GM18502 (cell line): ENCODE measurements at regions not wholly inside any gene's neighbourhood (a gene's known extent, or its start where the extent isn't known, plus 50 kb on each side); places are given as distances from the start of the nearest gene placed in this dataset.

Source experiments
- ATAC-seq: cut with Tn5 transposase; IDR thresholded peaks from one replicate; pipeline ENCODE4 v1.9.1; 2021; ENCODE audit warnings: mild to moderate bottlenecking; ENCODE audit not compliant: unreplicated experiment, poor library complexity

GRCh38 chr2:82697231-82697630 lies 1761.8 kb downstream of the SUCLG1 start:
- no peak for ATAC-seq

- no peak for ATAC-seq
Measured at GRCh38 chr2:82694431-82694830, 1764.6 kb downstream of the SUCLG1 start.

DNA sequence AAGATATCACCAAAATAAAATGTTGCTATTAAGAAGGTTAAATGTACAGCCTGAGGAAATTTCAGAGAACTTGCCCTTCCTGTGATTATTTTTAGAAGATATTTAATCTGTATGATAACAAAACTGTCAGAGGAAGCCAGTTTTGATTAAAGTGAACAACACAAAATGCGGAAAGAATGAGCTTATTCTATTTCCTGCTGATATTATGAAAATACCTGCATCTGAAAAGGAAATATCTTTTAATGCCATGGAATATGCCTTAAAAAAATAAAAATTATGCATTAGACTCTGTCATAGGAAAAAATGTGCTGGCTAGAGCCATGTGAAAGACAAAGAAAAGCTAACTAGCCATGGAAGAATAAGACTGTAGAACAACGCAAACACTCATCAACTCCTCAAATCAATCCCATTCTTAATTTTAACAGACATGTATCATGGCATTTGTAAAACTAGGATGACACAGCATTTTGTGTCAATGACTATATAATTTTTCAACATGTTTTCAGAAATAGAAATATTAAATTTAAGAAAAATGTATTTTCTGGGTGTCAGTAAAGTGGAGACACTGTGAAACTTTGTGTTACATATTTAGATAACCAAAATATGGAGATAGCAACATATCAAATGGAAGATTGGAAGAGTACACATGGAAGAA lies 1768.2 kb downstream of the SUCLG1 start:
- ATAC-seq: no peak

GRCh38 chr2:82675186-82675585 lies 1783.9 kb downstream of the SUCLG1 start:
- ATAC-seq: no peak

DNA sequence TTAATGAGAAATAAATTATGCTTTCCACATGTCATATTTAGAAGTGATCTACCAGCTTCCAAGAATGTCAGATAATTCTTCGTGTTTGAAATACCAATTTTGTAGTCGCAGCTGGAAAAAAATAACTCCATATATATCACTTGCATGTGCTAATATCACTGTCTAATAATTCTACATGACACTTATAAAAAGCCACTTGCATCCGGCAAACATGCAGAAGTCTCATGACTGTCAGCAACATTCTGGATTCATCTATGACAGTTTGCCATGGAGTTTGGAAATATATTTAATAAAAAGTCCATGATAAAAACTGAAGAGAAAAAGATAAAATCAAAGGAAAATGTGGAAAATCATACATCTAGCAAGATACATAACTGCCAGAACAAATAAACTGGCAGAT lies 1784.4 kb downstream of the SUCLG1 start:
- ATAC-seq: no peak

DNA sequence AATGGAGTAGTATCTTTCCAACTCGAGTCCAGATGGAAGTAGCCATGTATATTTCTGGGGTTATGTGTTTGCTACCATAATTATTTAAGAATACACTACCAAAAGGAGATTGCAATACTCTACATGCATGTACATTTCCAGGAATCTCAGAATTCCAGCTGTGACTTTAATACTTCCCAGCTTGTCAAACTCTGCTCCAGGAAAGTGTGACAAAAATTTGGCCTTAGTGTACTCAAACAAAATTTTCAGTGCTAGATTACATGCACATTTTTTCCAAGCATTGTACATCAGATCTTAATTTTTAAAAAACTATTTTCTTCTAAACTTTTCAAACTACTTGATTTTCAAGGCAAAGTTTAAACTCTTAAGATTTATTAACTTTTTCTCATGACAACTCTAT lies 1791.6 kb downstream of the SUCLG1 start:
- ATAC-seq: no peak

DNA sequence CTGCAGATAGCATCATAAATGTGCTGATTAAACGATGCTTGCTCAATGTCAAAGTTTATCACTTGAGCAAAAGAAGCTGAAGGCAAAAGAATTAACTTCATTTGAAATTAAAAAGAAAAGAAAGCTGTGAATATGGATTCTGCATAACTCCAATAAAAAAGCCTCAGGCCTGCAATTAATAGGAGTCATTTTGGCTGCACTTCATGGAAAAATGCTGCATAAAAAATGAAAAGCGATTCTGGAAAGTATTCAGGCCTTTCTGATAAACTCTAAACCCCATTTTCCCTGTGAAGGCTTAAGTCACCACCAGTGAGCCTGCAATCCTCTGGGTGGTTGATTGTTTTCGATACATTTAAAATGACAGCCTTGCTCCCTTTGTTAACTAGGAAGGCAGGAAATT lies 1793.4 kb downstream of the SUCLG1 start:
- no peak for ATAC-seq

DNA sequence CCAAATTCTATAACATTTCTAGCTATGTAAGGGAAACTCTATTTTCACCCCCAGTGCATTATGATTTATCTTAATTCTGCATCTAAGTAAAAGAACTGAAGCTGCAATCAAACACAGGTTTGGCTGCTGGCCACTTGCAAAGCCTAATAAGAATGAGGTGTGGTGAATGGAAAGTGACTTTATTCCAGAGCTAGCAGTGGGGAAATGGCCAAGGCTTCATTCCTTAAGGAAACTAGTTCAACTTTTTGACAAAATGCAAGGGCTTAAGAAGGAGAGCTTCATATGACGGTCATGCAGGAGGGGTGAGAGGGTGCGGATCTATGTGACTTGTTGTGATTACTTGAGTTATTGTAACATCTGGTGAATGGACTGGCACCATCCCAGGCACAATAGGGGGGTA lies 1802.0 kb downstream of the SUCLG1 start:
- no peak for ATAC-seq

DNA sequence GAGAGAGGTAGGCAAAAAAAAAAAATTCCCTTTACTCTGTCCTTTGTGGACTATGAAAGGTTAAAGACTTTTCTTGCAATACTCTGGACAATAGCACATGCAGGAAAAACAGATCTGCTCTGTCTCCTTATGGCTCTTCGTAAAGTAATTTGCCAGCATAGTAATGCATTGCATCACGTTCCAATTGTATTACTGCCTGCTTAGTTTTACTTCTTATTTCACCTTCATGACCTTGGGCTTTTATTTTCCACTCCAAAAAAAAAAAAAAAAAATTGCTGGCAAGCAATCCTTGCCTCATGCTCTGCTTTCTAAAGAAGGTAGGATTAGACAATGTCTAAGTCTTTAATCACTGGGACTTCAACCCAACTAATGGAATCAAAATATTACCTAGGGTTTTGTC lies 1802.7 kb downstream of the SUCLG1 start:
- ATAC-seq: no peak

DNA sequence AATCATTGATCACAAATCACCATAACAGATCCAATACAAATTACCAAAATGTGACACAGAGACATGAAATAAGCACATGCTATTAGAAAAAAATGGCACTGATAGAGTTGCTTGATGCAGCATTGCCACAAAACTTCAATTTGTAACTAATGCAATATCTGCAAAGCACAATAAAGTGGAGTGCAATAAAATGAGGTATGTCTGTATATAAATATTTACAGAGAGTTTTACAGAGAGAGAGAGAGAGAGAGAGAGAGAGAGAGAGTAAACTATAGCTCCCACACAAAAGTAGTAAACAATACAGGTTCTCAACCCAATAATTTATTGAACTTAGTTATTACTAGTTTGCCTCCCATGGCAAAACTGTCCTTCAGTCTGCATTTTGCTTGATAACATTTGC lies 1807.0 kb downstream of the SUCLG1 start:
- no peak for ATAC-seq

- ATAC-seq: no peak
Measured at GRCh38 chr2:82650038-82650437, 1809.0 kb downstream of the SUCLG1 start.

GRCh38 chr2:82641598-82642180 lies 1817.4 kb downstream of the SUCLG1 start:
- ATAC-seq: no peak

GRCh38 chr2:82636402-82637020 lies 1822.6 kb downstream of the SUCLG1 start:
- no peak for ATAC-seq

DNA sequence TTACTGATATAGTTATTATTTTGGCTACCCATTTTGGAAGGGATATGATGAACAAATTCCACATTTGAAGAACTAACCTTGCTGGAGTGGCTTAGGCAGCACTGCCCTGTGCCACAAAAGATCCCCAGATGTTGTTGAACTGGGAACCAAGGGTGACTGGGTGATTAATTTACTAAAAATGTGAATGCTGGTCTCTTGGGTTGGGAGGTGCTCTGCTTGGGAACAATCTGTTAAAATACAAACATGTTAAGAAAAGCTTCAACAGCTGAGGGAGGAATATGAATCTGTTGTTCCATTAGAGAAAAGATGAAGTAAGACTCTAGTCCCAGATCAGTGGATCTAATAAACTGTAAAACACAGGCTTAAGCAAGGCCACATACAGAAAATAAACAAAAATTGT lies 1860.1 kb downstream of the SUCLG1 start:
- no peak for ATAC-seq

- no peak for ATAC-seq
Measured at GRCh38 chr2:82596581-82596980, 1862.5 kb downstream of the SUCLG1 start.

- ATAC-seq: no peak
Measured at GRCh38 chr2:82591718-82592117, 1867.4 kb downstream of the SUCLG1 start.

GRCh38 chr2:82576656-82577055 lies 1882.4 kb downstream of the SUCLG1 start:
- no peak for ATAC-seq

- ATAC-seq: no peak
Measured at GRCh38 chr2:82539280-82539621, 1919.8 kb downstream of the SUCLG1 start.

GRCh38 chr2:82538590-82539279 lies 1920.3 kb downstream of the SUCLG1 start:
- ATAC-seq: no peak

- no peak for ATAC-seq
Measured at GRCh38 chr2:82528288-82528687, 1930.8 kb downstream of the SUCLG1 start.

GRCh38 chr2:82527124-82527523 lies 1932.0 kb downstream of the SUCLG1 start:
- no peak for ATAC-seq

DNA sequence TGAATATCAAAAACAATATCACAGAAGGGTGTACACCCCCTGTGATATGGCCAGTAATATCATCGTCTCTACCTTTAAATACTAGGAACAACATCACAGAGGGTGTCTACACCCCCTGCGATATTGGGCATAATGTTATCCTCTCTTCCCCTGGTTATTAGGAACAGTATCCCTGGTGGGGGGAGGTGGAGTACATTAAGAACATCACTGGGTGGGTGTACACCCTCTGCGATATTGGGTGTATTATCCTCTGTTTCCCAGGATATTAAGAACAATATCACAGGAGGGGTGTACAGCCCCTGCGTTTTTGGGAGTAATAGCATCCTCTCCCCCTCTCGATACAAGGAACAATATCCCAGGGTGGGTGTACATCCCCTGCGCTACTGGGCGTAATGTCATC lies 1932.8 kb downstream of the SUCLG1 start:
- no peak for ATAC-seq
